Upper lobe of left lung (tissue), 6 donors: ENCODE measurements at regions not wholly inside any gene's neighbourhood (a gene's known extent, or its start where the extent isn't known, plus 50 kb on each side); places are given as distances from the start of the nearest gene placed in this dataset.

Source experiments
- ATAC-seq, 2 donors: fragments of 200-7000 bp; cut with Tn5 transposase; one replicate each; pipeline ENCODE4 v1.9.1; 2022; ENCODE audit warnings: mild to moderate bottlenecking in 2 of 2, moderate library complexity in 2 of 2; ENCODE audit not compliant: low FRiP score in 2 of 2
- DNase-seq, 2 donors: peaks; one replicate each; pipeline ENCODE4 v3.0.0-alpha.2; 2019 to 2020
- H3K27ac ChIP-seq, 4 donors: fragments of 200-600 bp; sonication (generic); one replicate each; pipeline ENCODE4 v1.5.1; 2016 to 2019
- H3K27me3 ChIP-seq, 4 donors: fragments of 200-600 bp; sonication (generic); one replicate each; pipeline ENCODE4 v1.5.1; 2017 to 2019
- H3K36me3 ChIP-seq, 4 donors: fragments of 200-600 bp; sonication (generic); one replicate each; pipeline ENCODE4 v1.5.1; 2016 to 2019
- H3K4me1 ChIP-seq, 4 donors: fragments of 200-600 bp; sonication (generic); one replicate each; pipeline ENCODE4 v1.5.1; 2018 to 2019
- H3K4me3 ChIP-seq, 4 donors: fragments of 200-600 bp; sonication (generic); one replicate each; pipeline ENCODE4 v1.5.1; 2017 to 2019; ENCODE audit warnings: mild to moderate bottlenecking in 2 of 4, moderate library complexity in 1 of 4
- H3K9me3 ChIP-seq, 4 donors: fragments of 200-600 bp; sonication (generic); one replicate each; pipeline ENCODE4 v1.5.1; 2018 to 2019
- EP300 ChIP-seq, 4 donors: sonication (generic); formaldehyde crosslinking; IDR thresholded peaks; one replicate each; pipeline ENCODE4 v1.5.1; 2017; ENCODE audit warnings: antibody characterized with exemption in 4 of 4, control low read depth in 2 of 4
- POLR2A ChIP-seq, 4 donors: fragments of 450-650 bp; IDR thresholded peaks; one replicate each; pipeline ENCODE4 v1.5.1; 2016 to 2017; ENCODE audit warnings: antibody characterized with exemption in 4 of 4, mild to moderate bottlenecking in 2 of 4
- POLR2AphosphoS5 ChIP-seq, 2 donors: sonication (generic); formaldehyde crosslinking; IDR thresholded peaks; one replicate each; pipeline ENCODE4 v1.5.1; 2017; ENCODE audit warnings: antibody characterized with exemption in 2 of 2
- WGBS, 2 donors: methylation state at CpG; one replicate each; pipeline ENCODE4 v1.1.5; 2017 to 2018; 5-methylcytosine and 5-hydroxymethylcytosine counted together
- TF ChIP-seq, protein P1 (sequence below), 6 experiments: fragments of 450-650 bp in 4 of 6; fragments of 200-600 bp in 2 of 6; sonication (generic) in 2 of 6; IDR thresholded peaks; one replicate each; pipeline ENCODE4 v1.5.1; 2016 to 2019; ENCODE audit warnings: antibody characterized with exemption in 6 of 6
- donor health status: DM: no; HTN: no; CAD: no; lungs with moderate emphysema.
- donor health status: DM: no; HTN: yes; CAD: no; lungs with severe emphysema.

GRCh38 chr2:41706286-41706685 lies 341.5 kb upstream of the PKDCC start:
- Histone ChIP-seq H3K4me1 (no peaks in the 10 kb centered on the region), H3K27me3 (no peaks in the 10 kb centered on the region), H3K9me3 (no peaks in the 10 kb centered on the region), H3K36me3 (no peaks in the 10 kb centered on the region), H3K27ac (no peak overlapping the region), H3K4me3 (no peak overlapping the region)
- no peak for ATAC-seq
- WGBS, 2 donors, result 73 to 78% methylated on average over 2 of the region's 2 CpGs
- TF ChIP-seq, protein P1, sequence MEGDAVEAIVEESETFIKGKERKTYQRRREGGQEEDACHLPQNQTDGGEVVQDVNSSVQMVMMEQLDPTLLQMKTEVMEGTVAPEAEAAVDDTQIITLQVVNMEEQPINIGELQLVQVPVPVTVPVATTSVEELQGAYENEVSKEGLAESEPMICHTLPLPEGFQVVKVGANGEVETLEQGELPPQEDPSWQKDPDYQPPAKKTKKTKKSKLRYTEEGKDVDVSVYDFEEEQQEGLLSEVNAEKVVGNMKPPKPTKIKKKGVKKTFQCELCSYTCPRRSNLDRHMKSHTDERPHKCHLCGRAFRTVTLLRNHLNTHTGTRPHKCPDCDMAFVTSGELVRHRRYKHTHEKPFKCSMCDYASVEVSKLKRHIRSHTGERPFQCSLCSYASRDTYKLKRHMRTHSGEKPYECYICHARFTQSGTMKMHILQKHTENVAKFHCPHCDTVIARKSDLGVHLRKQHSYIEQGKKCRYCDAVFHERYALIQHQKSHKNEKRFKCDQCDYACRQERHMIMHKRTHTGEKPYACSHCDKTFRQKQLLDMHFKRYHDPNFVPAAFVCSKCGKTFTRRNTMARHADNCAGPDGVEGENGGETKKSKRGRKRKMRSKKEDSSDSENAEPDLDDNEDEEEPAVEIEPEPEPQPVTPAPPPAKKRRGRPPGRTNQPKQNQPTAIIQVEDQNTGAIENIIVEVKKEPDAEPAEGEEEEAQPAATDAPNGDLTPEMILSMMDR (IDR thresholded peaks at IDR 0.05), result no peak
- TF ChIP-seq POLR2A (IDR thresholded peaks at IDR 0.05) (no peak), POLR2AphosphoS5 (IDR thresholded peaks at IDR 0.05) (no peak)
- no peak for DNase-seq

- Histone ChIP-seq H3K27me3 (no peaks in the 10 kb centered on the region), H3K4me1 (no peaks in the 10 kb centered on the region), H3K36me3 (no peaks in the 10 kb centered on the region), H3K27ac (no peak overlapping the region), H3K9me3 (no peaks in the 10 kb centered on the region), H3K4me3 (no peak overlapping the region)
- ATAC-seq (peak in 1 of 2 donors; percentile 64), DNase-seq (no peak)
- WGBS, 2 donors, result 79 to 80% methylated on average over 10 of the region's 10 CpGs
- TF ChIP-seq, protein P1 (IDR thresholded peaks at IDR 0.05), result no peak
- no peak for TF ChIP-seq POLR2AphosphoS5 (IDR thresholded peaks at IDR 0.05)
- TF ChIP-seq POLR2A (IDR thresholded peaks at IDR 0.05), result no peak
- no peak for TF ChIP-seq EP300 (IDR thresholded peaks at IDR 0.05)
Observed at GRCh38 chr2:41707790-41708451, 339.9 kb upstream of the PKDCC start.

- no peaks in the 10 kb centered on the region for H3K27me3 ChIP-seq
- no peak overlapping the region for H3K4me3 ChIP-seq
- no peak for TF ChIP-seq POLR2A (IDR thresholded peaks at IDR 0.05)
- H3K27ac ChIP-seq, result no peak overlapping the region
- no peaks in the 10 kb centered on the region for H3K36me3 ChIP-seq
- H3K4me1 ChIP-seq, result no peaks in the 10 kb centered on the region
- H3K9me3 ChIP-seq, result no peaks in the 10 kb centered on the region
- DNase-seq (no peak), ATAC-seq (no peak)
- 68 to 78% methylated on average over 10 of the region's 10 CpGs for WGBS, 2 donors
Observed at GRCh38 chr2:41709702-41710599, 337.9 kb upstream of the PKDCC start.

DNA sequence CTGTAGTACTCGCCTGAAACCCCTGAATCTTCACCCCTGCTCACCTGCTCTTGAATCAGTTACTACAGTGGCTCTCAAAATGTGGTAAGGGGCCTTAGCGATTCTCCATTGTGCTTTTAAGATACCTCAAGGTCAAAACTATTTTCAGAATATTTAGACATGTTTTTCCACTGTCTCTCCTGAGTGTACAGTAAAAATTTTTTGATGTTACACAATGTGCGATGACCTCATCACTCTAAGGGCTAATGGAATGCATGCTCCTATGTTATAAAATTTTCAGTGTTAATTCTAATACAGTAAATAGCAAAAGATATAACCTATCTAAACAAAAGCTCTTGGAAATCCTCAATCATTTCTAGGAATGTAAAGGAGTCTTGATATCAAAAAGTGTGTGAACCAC lies 336.9 kb upstream of the PKDCC start:
- Histone ChIP-seq H3K4me1 (no peaks in the 10 kb centered on the region), H3K4me3 (no peak overlapping the region), H3K36me3 (no peaks in the 10 kb centered on the region), H3K27me3 (no peaks in the 10 kb centered on the region), H3K9me3 (no peaks in the 10 kb centered on the region), H3K27ac (no peak overlapping the region)
- TF ChIP-seq POLR2AphosphoS5 (IDR thresholded peaks at IDR 0.05), result no peak
- TF ChIP-seq EP300 (IDR thresholded peaks at IDR 0.05), result no peak
- TF ChIP-seq, protein P1 (IDR thresholded peaks at IDR 0.05), result no peak
- no peak for TF ChIP-seq POLR2A (IDR thresholded peaks at IDR 0.05)
- DNase-seq (no peak), ATAC-seq (no peak)
- 84% methylated on average over 3 of the region's 3 CpGs for WGBS, 2 donors

- no peak overlapping the region for H3K27ac ChIP-seq
- TF ChIP-seq, protein P1 (IDR thresholded peaks at IDR 0.05), result no peak
- no peak for ATAC-seq
- no peaks in the 10 kb centered on the region for H3K36me3 ChIP-seq
- WGBS, 2 donors, result 92 to 98% methylated on average over 2 of the region's 2 CpGs
- H3K27me3 ChIP-seq, result no peaks in the 10 kb centered on the region
- DNase-seq, result no peak
- H3K4me3 ChIP-seq, result no peak overlapping the region
- H3K9me3 ChIP-seq, result no peaks in the 10 kb centered on the region
- H3K4me1 ChIP-seq, result no peaks in the 10 kb centered on the region
Observed at GRCh38 chr2:41711736-41712135, 336.1 kb upstream of the PKDCC start.
